NCI-H446 (cell line): ENCODE measurements at regions not wholly inside any gene's neighbourhood (a gene's known extent, or its start where the extent isn't known, plus 50 kb on each side); places are given as distances from the start of the nearest gene placed in this dataset.
A peak's percentile ranks its signal among the peaks of the same experiment; 100 is the strongest.

Experiments
- DNase-seq, 2 experiments: peaks; one replicate each; lab custom pipeline; 2025; lab: John Stamatoyannopoulos, UW

GRCh38 chr16:73255031-73255430 lies 207.1 kb upstream of the ZFHX3 start:
- DNase-seq, result no peak

GRCh38 chr16:73253922-73254480 lies 206.1 kb upstream of the ZFHX3 start:
- no peak for DNase-seq

- no peak for DNase-seq
These were observed 204.5 kb upstream of the ZFHX3 start for GRCh38 chr16:73252446-73252845.

DNA sequence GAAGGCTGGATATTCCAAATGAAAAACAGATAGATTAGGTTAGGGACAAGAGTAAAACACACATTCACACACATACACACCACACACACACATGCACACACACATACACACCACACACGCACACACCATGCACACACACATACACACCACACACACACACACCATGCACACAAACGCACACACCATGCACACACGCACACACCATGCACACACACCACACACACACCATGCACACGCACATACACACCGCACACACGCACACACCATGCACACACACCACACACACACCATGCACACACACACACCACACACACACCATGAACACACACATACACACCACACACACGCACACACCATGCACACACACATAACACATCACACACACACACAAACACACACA lies 203.7 kb upstream of the ZFHX3 start:
- no peak for DNase-seq

- no peak for DNase-seq
These were observed 200.4 kb upstream of the ZFHX3 start for GRCh38 chr16:73248316-73248715.

- peak in 1 of 2 experiments; percentile 42 for DNase-seq
These were observed 193.0 kb upstream of the ZFHX3 start for GRCh38 chr16:73240920-73241319.

GRCh38 chr16:73237601-73238000 lies 189.7 kb upstream of the ZFHX3 start:
- DNase-seq, result no peak

DNA sequence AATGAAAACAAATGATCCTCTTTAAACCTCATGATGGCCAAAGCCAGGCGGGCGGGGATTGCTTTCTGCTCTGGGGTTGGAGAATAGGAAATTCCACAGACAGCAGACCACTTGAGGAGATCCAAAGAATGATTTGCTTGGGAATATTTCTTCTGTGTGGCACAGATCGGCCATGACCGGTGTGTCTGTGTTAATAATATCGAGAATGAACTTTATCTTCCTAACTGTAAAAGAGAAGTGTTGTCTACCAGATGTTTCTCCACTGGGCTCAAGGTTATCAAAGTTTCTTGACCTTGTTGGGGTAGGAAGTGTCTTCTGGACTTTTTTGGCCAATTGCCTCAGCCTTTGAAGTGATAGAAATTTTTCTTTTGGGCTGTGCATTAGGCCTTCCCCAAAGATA lies 186.6 kb upstream of the ZFHX3 start:
- no peak for DNase-seq

GRCh38 chr16:73233846-73234424 lies 186.0 kb upstream of the ZFHX3 start:
- DNase-seq, result no peak

DNA sequence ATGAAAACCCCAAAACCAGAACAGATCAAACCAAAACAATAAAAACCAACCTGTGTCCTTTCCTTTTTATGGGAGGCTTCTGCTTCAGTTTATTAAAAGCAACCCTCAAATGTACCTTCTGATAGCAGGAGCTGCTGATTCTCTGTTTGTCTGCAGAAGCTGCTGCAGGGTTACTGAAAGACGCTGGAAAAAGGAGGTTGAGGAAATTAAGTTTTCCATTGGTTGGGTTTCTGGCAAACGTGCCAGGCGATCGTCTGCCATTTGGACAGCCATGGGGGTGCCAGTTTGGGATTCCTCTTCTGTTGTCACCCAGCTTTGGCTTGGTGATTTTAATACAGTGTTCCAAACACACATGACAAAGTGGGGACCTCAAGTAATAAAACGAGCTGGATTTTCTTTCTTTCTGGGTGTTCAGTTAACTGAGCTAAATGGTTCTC lies 185.4 kb upstream of the ZFHX3 start:
- no peak for DNase-seq

- DNase-seq, result peak; percentile 10 to 32
These were observed 184.8 kb upstream of the ZFHX3 start for GRCh38 chr16:73232555-73233328.

DNA sequence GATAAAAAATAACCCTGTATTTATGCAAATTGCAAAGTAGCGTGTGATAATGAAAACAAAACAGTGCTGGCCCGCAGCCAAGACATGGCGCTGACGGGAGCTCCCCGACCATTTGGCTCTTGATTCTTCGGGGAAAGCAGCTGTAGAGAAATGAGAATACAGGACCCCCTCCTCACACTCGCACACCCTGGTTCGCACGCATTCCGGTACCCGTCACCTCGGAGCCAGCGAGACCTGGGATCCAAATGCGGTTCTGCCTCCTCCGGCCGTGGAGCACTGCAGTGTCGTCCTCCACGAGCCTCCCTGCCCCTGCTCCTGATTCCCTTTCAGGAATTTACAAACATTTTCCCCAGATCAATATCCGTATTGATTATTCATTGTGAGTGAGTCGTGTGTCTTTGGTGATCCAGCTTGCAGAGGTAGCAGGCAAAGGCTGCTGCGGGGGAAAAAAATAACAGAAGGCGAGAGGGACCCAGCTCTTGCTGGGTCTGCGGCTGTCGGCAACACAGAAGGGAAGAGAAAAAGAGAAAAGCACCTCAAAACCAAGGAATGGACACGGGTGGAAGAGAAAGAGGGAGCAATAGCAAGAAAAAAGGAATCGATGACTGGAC lies 184.1 kb upstream of the ZFHX3 start:
- no peak for DNase-seq

GRCh38 chr16:73231379-73231778 lies 183.5 kb upstream of the ZFHX3 start:
- DNase-seq, result no peak

GRCh38 chr16:73230651-73231050 lies 182.7 kb upstream of the ZFHX3 start:
- DNase-seq, result no peak

DNA sequence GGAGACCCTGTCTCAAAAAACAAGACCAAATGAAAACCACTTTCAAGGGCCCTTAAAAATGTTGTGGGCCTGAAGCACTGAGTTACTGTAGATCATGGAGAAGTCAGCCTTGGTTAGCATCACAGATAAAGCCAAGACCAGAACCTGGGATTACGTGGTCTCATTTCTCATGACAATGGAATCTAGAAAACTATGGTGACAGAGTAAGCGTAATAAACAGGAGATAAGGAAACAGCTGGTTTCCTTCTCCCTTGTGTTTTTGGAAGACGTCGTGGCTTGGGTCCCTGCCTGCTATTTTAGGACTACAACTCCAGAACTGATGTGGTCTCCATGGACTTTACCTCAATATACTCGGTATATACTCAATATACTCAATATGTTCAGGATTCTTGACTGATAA lies 180.7 kb upstream of the ZFHX3 start:
- DNase-seq, result no peak

- DNase-seq, result no peak
These were observed 178.7 kb upstream of the ZFHX3 start for GRCh38 chr16:73226675-73227074.

GRCh38 chr16:73225983-73226382 lies 178.1 kb upstream of the ZFHX3 start:
- DNase-seq, result no peak

DNA sequence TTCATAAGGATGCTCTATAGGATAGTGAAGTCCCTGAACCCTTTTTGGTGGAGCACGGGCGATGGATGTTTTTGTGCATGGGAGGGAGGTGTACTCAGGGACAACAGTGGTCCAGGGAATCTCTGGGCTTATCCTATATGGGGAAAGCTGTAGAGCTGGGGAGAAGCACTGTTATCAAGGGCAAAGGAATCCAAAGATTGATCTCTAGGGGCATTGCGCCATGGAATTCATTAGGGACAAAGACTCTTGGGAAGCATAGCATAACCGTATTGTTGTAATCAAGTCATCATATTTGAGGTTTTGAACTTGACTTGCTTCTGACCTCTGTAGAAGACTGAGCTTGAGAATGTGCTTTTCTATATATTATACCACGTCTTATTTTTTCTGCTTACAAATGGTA lies 172.9 kb upstream of the ZFHX3 start:
- no peak for DNase-seq

DNA sequence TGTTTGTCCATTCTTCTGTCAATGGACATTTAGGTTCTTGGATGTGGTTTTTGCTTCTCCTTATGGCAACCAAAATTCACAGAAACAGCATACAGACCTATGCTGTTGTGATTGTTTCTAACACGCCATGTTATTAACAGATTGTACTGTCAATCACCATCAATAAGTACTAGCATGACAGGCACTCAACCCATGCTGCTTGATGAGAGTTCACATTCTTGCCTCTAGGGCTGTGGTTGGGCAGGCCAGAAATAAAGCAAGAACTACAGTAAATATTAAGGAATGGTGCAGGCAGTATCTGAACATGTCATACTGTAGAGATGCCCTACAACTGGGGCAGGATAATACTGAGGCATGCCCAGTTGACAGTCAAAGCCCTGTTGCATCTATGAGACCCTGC lies 171.2 kb upstream of the ZFHX3 start:
- no peak for DNase-seq

- DNase-seq, result no peak
These were observed 169.7 kb upstream of the ZFHX3 start for GRCh38 chr16:73217654-73218053.

DNA sequence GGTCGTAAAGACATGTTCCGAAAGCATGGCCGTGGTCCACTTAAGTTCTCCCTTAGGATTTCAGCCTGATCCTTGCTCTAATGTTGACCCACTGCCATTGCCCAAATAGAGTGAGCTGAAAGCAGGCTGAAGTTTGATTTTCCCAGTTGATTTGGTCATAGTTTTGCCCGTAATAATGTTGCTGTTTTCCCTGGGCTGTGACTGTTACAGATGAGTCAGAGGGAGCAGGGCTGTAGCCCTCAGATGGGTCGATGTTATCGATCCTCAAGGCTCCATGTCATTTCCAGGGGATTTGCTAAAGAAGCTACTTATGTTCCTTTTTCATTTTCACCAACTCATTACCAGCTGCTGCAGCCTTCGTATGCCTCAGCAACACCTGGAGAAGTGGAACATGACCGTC lies 169.0 kb upstream of the ZFHX3 start:
- no peak for DNase-seq

- DNase-seq, result no peak
These were observed 167.9 kb upstream of the ZFHX3 start for GRCh38 chr16:73215678-73216377.
